ENCODE measurements at regions not wholly inside any gene's neighbourhood (a gene's known extent, or its start where the extent isn't known, plus 50 kb on each side); places are given as distances from the start of the nearest gene placed in this dataset.
"Not testable (repeated sequence)": the region's sequence is repeated elsewhere in the genome, so short reads cannot be mapped to it uniquely, and the experiment has no call there.

DNA sequence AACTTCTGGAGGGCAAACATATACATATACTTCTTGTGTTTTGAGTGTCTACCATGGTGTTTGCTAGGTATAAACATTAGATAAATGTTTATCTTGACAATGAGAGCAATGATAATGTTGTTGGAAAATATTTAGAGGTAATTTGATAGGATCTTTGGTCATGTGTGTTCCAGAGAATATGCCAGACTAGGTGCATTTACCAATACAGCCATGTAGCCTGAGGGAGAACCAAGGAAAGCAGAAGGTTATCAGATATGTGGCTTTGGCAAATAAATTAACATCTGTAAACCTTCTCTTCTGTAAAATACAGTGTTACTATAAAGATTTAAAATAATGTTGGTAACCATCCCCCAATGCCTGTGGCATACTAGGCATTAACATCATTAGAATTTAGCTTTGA lies 226.8 kb downstream of the C11orf87 start:
- TF ChIP-seq PAX5 (IDR thresholded peaks at IDR 0.05; ENCODE audit: insufficient read depth, low read length, severe bottlenecking) (no peak), POU2F2 (IDR thresholded peaks at IDR 0.05; ENCODE audit: low read depth, low read length) (no peak), TAF1 (IDR thresholded peaks at IDR 0.05; ENCODE audit: low read depth, low read length) (no peak), POLR2AphosphoS5 (IDR thresholded peaks at IDR 0.05; ENCODE audit: low read depth, low read length) (no peak), POLR2A (IDR thresholded peaks at IDR 0.05; ENCODE audit: low read depth, low read length) (no peak), SPI1 (IDR thresholded peaks at IDR 0.05; ENCODE audit: low read depth, low read length) (no peak)
- FAIRE-seq (no peak), DNase-seq (ENCODE audit: insufficient read length, low spot score) (no peak)

DNA sequence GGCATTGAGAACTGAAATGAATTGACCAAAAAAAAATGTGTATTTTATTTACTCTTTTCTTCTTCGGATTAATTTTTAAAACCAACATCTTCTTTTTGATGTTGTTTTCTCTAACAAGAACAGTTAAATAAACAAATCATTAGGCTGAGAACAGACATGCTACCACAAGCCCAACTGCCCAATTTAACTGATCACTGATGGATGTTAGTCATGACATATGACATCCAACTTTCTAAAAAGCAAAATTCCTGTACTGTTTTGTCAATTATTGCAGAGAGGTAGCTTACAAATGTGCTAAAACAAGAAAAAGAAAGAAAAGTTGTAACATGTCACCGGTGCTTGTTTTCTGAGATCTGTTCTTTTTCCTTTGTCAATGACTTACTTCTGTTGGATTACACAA lies 232.1 kb downstream of the C11orf87 start:
- FAIRE-seq (no peak), DNase-seq (ENCODE audit: insufficient read length, low spot score) (no peak)
- no peak for TF ChIP-seq TAF1 (IDR thresholded peaks at IDR 0.05; ENCODE audit: low read depth, low read length)
- TF ChIP-seq SPI1 (IDR thresholded peaks at IDR 0.05; ENCODE audit: low read depth, low read length), result no peak
- TF ChIP-seq POU2F2 (IDR thresholded peaks at IDR 0.05; ENCODE audit: low read depth, low read length), result no peak

DNA sequence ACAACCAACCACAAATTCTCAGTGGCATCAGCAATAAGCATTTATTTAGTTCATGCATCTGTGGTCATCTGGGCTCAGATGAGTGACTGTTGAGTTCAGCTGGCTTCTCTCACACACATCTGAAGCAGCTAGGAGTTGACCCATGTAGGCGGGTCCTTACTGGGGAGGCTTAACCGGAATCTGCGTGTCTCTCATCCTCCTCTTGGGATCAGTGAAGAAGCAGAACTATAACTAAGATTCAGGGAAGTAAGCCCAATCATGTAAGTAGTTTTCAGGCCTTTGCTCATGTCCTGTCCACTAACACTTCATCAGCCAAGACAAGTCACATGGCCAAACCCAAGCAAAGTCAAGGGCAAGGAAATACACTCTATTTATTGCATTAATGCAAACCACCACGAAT lies 236.2 kb downstream of the C11orf87 start:
- TF ChIP-seq POU2F2 (IDR thresholded peaks at IDR 0.05; ENCODE audit: low read depth, low read length) (no peak), POLR2A (IDR thresholded peaks at IDR 0.05; ENCODE audit: low read depth, low read length) (no peak), PAX5 (IDR thresholded peaks at IDR 0.05; ENCODE audit: insufficient read depth, low read length, severe bottlenecking) (no peak), POLR2AphosphoS5 (IDR thresholded peaks at IDR 0.05; ENCODE audit: low read depth, low read length) (no peak)
- DNase-seq (ENCODE audit: insufficient read length, low spot score) (no peak), FAIRE-seq (no peak)

DNA sequence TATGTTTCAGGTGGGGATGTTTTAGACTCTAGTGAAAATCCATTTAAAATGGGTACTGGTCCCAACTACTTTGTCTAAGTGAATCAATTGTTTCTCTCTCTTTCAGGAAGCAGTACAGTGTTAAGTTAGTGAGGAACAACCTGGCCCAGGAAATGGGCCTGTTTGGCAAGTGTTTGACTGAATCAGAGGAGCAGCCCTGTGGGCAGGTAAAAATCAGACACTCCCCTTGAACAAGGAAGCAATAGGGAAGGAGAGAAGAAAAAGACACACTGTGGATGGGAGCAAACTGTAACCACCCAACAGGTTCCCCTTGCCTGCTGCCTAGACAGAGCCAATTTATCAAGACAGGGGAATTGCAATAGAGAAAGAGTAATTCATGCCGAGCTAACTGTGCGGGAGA lies 245.7 kb downstream of the C11orf87 start:
- no peak for TF ChIP-seq POU2F2 (IDR thresholded peaks at IDR 0.05; ENCODE audit: low read depth, low read length)
- no peak for TF ChIP-seq PAX5 (IDR thresholded peaks at IDR 0.05; ENCODE audit: insufficient read depth, low read length, severe bottlenecking)
- TF ChIP-seq TAF1 (IDR thresholded peaks at IDR 0.05; ENCODE audit: low read depth, low read length), result no peak
- no peak for TF ChIP-seq SPI1 (IDR thresholded peaks at IDR 0.05; ENCODE audit: low read depth, low read length)
- no peak for TF ChIP-seq POLR2AphosphoS5 (IDR thresholded peaks at IDR 0.05; ENCODE audit: low read depth, low read length)
- no peak for TF ChIP-seq POLR2A (IDR thresholded peaks at IDR 0.05; ENCODE audit: low read depth, low read length)
- DNase-seq (ENCODE audit: insufficient read length, low spot score) (no peak), FAIRE-seq (no peak)

DNA sequence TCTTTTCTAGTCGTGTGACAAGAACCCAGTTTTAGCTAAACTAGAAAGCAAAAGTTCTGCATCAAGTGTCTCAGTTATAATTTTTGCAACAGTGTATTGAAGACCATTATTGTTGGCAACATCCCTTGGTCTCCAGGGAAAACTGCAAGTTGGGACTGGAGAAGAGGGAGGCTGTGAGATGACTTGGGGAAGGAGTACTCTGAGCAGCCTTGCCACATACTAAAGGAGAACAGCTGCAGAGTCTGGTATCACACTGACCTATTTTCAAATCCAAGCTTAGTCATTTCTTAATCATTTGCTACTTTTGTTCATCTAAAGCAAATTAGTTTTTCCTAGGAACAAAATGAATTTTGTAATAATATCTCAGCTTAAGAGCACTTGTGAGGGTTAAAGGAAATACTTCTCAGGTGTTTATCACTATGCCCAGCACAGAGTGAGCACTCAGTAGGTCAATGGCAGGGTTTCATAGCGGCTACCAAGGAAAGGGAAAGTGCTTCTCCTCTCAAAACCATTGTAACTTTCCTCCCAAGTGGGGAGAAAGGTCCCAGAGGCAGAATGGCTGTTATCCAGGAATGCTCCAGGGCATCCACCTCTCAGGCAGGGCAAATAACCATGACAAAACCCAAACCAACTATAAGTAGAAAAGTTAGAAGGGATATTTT lies 247.1 kb downstream of the C11orf87 start:
- DNase-seq (ENCODE audit: insufficient read length, low spot score), result no peak
- FAIRE-seq, result no peak
- TF ChIP-seq SPI1 (IDR thresholded peaks at IDR 0.05; ENCODE audit: low read depth, low read length) (no peak), TAF1 (IDR thresholded peaks at IDR 0.05; ENCODE audit: low read depth, low read length) (no peak), POU2F2 (IDR thresholded peaks at IDR 0.05; ENCODE audit: low read depth, low read length) (no peak), PAX5 (IDR thresholded peaks at IDR 0.05; ENCODE audit: insufficient read depth, low read length, severe bottlenecking) (no peak), POLR2A (IDR thresholded peaks at IDR 0.05; ENCODE audit: low read depth, low read length) (no peak), POLR2AphosphoS5 (IDR thresholded peaks at IDR 0.05; ENCODE audit: low read depth, low read length) (no peak)

DNA sequence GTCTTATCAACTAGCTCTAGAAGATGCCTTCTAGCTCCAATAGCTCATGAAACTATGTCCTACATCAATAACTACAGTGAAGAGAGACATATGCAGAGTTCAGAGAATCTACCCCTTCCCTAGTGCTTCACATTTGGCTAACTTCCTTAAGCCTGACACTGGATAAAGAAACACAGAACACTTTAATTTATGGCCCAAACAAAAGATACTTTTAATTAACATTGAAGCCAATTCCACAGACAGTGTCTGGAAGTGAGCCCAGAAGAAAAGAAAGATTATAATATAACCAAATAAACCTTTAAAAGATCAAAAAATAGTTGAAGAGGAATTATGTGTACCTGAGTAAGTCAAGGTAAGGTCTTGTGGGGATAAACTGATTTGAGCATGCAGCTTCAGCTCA lies 255.2 kb downstream of the C11orf87 start:
- TF ChIP-seq TAF1 (IDR thresholded peaks at IDR 0.05; ENCODE audit: low read depth, low read length), result no peak
- TF ChIP-seq POLR2A (IDR thresholded peaks at IDR 0.05; ENCODE audit: low read depth, low read length), result no peak
- TF ChIP-seq POLR2AphosphoS5 (IDR thresholded peaks at IDR 0.05; ENCODE audit: low read depth, low read length), result no peak
- no peak for TF ChIP-seq PAX5 (IDR thresholded peaks at IDR 0.05; ENCODE audit: insufficient read depth, low read length, severe bottlenecking)
- no peak for TF ChIP-seq POU2F2 (IDR thresholded peaks at IDR 0.05; ENCODE audit: low read depth, low read length)
- no peak for TF ChIP-seq SPI1 (IDR thresholded peaks at IDR 0.05; ENCODE audit: low read depth, low read length)
- DNase-seq (ENCODE audit: insufficient read length, low spot score), result no peak
- no peak for FAIRE-seq

DNA sequence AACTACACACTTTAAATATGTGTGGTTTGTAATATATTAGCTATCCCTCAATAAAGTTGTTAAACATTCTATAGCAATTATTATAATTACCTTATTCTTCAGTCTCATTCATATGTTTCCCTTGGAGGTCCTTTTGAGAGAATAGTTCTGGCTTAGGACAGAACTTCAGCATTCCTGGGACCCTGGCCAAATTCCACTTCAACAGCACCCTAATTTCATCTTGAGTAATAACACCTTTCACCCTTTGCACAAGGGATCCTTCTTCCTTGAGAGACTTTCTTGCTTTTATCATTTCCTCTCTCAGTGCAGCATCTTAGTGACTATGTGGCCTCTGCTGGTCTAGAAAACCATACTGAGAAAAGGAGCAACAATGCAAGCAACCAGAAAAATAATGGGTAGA lies 255.9 kb downstream of the C11orf87 start:
- no peak for TF ChIP-seq POU2F2 (IDR thresholded peaks at IDR 0.05; ENCODE audit: low read depth, low read length)
- no peak for TF ChIP-seq TAF1 (IDR thresholded peaks at IDR 0.05; ENCODE audit: low read depth, low read length)
- DNase-seq (ENCODE audit: insufficient read length, low spot score), result no peak
- FAIRE-seq, result no peak

DNA sequence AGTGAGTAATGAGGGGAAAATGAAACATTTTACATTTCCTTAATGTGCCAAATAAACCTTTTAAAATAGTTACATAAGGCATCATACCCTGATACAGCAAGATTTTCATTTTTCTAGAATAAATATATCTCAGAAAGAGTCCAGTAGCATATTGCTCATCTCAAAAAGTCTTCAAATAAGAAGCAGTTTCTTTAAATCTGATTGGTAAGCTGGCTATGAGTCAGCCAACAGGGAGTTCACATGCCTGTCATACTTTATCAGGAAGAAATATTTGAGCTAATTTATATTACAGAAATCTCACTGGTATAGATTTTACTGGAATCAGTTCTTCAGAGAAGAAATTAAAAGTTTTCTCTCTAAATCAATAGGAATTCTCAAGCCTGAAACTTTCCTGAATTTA lies 258.1 kb downstream of the C11orf87 start:
- FAIRE-seq, result no peak
- TF ChIP-seq PAX5 (IDR thresholded peaks at IDR 0.05; ENCODE audit: insufficient read depth, low read length, severe bottlenecking), result no peak
- TF ChIP-seq SPI1 (IDR thresholded peaks at IDR 0.05; ENCODE audit: low read depth, low read length), result no peak
- no peak for TF ChIP-seq POLR2A (IDR thresholded peaks at IDR 0.05; ENCODE audit: low read depth, low read length)
- TF ChIP-seq TAF1 (IDR thresholded peaks at IDR 0.05; ENCODE audit: low read depth, low read length), result no peak
- DNase-seq (ENCODE audit: insufficient read length, low spot score), result no peak

DNA sequence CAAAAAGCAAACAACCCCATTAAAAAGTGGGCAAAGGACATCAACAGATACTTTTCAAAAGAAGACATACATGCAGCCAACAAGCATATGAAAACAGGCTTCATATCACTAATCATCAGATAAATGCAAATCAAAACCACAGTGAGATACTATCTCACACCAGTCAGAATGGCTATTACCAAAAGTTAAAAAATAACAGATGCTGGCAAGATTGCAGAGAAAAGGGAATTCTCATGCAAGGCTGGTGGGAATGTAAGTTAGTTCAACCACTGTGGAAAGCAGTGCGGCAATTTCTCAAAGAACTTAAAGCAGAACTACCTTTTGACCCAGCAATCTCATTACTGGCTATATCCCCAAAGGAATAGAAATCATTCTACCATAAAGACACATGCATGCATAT lies 260.8 kb downstream of the C11orf87 start:
- not testable (repeated sequence) for FAIRE-seq

DNA sequence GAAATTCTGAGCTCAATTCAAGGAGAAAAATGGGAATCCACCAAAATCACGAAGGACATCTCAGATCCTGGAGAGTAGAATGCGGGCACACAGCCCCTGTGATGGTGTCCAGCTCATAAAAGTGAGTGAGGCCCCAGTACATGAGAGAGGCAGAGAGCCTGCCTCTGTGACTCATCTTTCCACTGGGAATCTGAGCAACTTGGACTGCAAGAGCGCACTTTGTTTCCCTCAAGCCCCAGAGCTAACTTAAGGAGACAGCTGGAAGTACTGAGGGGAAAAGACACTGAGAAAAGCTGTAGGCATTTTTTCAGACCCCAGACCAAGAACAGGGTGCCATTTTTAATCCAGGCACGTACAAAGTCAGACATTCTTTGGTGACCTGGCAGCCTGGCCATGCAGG lies 273.7 kb downstream of the C11orf87 start:
- FAIRE-seq (no peak), DNase-seq (ENCODE audit: insufficient read length, low spot score) (no peak)
- TF ChIP-seq POLR2A (IDR thresholded peaks at IDR 0.05; ENCODE audit: low read depth, low read length), result no peak
- no peak for TF ChIP-seq POLR2AphosphoS5 (IDR thresholded peaks at IDR 0.05; ENCODE audit: low read depth, low read length)
- no peak for TF ChIP-seq TAF1 (IDR thresholded peaks at IDR 0.05; ENCODE audit: low read depth, low read length)
- TF ChIP-seq PAX5 (IDR thresholded peaks at IDR 0.05; ENCODE audit: insufficient read depth, low read length, severe bottlenecking), result no peak
- no peak for TF ChIP-seq SPI1 (IDR thresholded peaks at IDR 0.05; ENCODE audit: low read depth, low read length)
- TF ChIP-seq POU2F2 (IDR thresholded peaks at IDR 0.05; ENCODE audit: low read depth, low read length), result no peak

More for the DNA sequence above, 260.8 kb downstream of the C11orf87 start:
- not testable (repeated sequence) for DNase-seq (ENCODE audit: insufficient read length, low spot score)
